ENCODE measurements at regions not wholly inside any gene's neighbourhood (a gene's known extent, or its start where the extent isn't known, plus 50 kb on each side); places are given as distances from the start of the nearest gene placed in this dataset.

GRCh38 chrX:22396408-22396807 is 123.7 kb downstream of the CBLL2 start:
- no peak for DNase-seq

GRCh38 chrX:22397566-22397965 is 124.9 kb downstream of the CBLL2 start:
- no peak for DNase-seq

DNA sequence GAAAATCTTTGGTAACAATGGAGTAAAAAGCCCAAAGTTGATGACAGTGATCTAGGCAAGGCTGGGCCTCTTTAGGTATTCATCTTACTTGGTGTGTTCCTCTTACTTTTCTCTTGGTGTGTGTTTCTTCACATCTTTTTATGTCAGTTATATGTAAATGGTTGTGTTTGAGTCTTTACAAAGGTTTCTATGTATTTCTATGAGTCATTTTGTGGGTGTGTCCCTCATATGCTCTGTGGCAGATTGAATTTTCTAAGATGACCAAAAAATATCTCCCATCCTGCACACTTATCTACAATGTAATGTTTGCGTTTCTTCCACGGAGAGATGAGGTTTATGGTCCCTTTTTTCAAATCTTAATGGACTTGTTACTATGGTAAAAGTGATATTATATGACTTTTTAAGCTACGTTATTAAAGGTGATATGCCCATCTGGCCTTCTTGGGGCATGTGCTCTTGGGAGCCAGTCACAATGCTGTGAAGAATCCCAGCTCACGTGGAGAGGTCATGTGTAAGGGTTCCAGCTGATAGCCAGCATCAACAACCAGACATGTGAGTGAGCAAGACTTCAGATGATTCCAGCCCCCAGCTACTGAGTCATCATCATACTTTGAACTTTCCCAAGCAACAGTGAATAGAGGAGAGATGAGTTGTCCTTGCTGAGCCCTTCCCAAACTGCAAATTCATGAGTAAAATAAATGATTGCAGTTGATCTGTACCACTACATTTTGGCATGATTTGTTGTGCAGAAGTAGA is 126.9 kb downstream of the CBLL2 start:
- no peak for DNase-seq

DNA sequence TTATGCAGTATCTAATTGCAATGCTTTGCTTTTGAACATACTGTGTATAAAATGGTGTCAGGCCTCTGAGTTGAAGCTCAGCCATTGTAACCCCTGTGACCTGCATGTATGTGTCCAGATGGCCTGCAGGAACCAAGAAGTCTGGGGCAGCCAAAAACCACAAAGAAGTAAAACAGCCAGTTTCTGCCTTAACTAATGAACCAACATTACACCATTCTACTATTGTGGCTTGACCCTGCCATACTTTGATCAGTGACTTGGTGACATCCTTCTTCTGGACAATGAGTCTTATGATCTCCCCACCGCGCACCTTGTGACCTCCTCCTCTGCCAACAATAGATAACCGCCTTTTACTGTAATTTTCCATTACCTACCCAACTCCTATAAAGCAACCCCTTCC is 131.6 kb downstream of the CBLL2 start:
- DNase-seq: no peak

DNA sequence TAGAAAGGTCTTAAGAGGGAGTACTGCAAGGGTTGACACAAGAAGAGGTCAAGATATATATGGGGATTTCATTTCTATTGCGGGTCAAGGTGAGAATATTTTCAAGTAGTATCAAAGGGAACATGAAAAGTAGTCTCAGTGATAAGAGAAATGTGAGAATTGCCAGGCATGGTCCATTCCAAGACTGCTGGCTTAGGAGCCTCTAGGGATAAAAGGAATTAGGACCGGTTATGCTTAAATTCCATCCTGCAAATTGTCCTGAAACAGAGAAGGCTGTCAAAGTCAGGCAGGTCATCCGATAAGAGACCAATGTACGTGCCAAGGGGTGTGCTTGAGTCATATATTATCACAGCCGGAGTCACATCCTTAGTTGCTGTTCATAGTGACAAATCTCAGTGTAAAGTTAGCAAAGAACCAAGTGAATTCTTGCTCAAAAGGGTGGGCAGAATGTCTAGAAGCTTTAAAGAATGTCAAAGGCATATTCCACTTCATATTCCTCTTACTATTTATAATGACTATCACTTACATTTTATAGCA is 133.6 kb downstream of the CBLL2 start:
- DNase-seq: no peak

DNA sequence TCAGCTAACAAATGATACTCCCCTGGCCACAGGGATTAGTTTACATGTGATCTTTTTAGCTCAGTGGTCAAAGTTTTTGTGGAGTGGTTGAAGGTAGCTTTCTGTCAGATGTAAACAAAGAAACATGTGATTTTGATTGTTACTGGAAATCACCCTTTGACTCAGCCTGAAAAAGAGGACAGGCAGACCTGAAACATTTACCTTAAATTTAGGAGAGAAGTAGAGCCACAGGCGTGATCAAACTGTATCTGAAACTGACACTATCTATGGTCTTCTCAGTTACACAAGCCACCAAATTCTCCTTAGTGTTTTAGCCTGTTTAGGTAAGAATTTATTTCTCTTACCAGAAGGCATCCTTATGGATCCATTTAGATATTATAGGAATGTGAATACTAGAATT is 136.7 kb downstream of the CBLL2 start:
- no peak for DNase-seq

GRCh38 chrX:22424122-22424915 is 151.6 kb downstream of the CBLL2 start:
- no peak for DNase-seq

DNA sequence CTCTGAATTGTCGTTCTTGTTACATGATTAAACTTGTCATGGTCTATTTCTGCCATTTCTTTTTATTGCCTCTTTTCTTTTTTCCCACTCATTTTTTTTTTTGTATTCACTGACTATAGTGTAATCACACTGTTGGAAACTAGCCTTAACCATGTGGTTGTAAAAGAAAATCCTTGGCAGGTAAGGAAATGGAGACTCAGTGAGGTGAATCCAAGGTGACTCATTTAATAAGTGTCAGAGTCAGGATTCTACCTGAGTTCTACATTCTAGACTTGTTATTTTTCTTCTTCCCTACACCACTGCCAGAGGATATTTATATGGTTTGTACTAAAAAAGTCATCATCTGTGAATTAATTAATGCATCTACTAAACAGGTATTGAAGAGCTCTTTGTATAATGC is 152.2 kb downstream of the CBLL2 start:
- DNase-seq: no peak

DNA sequence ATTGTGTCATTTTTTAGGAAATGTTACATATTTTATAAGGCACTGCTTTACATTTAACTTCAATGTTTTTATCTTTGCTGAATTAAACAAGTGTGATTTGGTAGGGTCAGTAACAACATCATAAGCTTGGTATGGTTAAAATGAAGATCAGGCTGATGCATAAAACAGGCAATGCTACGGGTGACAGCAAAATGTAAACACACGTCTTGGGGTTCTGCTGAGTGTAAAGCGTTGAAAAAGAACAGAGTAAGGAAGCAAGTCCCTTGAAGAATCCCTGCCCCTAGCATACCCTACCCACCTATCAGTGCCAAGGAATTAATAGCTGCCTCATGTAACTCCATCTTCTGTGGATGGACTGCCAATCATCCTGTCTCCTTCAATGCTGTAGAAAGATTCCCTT is 157.0 kb downstream of the CBLL2 start:
- no peak for DNase-seq

DNA sequence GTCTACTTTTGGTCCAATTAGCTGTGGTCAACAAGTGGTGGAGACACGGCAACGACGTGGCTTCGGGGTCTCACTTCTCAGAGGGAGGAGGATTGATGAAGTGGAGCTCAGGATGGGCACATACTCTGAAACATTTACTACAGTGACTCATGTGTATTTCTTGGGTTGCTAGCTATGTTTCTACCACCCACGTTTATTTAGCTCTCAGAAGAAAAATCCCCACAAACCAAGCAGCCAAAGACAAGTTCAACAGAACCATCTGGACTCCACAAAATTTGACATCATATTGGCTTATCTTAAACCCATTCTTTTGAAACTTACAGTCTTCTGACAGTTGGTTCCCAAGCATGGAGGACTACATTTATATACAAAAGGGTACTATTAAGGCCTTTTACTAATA is 158.0 kb downstream of the CBLL2 start:
- no peak for DNase-seq

DNA sequence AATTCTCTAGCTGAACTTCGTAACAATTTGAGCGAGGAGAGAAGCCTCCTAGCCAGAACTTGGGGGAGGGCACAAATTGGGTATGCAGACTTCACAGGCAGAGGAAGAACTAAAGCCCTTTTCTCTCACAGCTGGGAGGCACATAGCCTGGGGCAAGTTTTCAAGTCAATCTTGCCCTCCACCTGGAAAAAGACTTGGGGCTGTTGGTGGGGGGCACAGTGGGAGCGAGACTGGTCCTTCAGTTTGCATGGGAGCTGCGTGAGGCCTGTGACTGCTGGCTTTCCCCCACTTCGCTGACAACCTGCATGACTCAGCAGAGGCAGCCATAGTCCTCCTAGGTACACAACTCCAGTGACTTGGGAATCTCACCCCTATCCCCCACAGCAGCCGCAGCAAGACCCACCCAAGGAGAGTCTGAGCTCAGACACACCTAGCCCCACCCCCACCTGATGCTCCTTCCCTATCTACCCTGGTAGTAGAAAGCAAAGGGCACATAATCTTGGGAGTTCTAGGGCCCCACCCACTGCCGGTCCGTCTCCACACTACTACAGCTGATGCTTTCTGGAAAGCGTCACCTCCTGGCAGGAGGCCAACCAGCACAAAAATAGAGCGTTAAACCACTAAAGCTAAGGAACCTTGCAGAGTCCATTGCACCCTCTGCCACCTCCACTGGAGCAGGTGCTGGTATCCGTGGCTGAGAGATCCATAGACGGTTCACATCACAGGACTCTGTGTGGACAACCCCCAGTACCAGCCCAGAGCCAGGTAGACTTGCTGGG is 160.8 kb downstream of the CBLL2 start:
- no peak for DNase-seq

GRCh38 chrX:22445880-22446279 is 173.2 kb downstream of the CBLL2 start:
- DNase-seq: no peak

DNA sequence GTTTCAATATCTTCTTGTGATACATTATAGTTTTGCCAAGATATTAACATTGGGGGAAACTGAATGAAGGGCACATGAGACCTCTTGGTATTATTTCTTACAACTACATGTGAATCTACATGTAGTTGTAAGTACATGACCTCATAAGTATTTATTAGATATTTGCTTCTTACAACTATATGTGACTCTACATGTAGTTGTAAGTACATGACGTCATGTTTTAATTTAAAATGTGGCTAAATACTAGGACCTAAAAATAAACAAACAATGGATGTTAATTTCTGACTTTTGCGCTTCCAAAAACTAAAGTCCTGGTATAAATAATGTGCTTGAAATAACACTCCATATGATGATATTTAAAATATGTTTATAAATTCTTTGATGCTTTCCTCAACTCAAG is 190.2 kb downstream of the CBLL2 start:
- DNase-seq: no peak

DNA sequence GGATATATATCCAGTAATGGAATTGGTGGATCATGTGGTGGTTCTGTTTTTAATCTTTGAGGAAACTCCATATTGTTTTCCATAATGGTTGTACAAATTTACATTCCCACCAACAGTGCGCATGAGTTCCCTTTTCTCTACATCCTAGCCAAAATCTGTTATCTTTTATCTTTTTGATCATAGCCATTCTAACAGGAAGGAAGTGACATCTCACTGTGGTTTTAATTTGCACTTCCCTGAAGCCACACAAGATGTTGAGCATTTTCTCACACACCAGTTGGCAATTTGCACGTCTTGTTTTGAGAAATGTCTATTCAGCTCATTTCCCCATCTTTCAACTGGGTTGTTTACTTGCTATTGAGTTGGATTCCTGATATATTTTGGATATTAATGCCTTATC is 194.9 kb downstream of the CBLL2 start:
- DNase-seq: no peak

DNA sequence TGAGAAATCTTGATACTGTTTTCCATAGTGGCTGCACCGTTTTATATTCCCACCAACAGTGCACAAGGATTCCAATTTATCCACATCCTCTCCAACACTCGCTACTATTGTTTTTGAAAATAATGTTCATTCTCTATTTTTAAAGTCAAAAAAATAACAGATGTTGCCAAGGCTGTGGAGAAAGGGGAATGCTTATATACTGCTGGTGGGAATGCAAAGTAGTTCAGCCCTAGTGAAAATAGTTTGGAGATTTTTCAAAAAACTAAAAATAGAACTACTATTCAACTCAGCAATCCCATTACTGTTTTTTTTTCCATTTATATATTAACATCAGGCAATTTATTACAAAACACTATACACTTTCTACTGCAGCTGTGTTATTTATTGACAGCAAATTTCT is 208.7 kb downstream of the CBLL2 start:
- DNase-seq: no peak

- no peak for DNase-seq
Observed at GRCh38 chrX:22486296-22486695, 213.6 kb downstream of the CBLL2 start.

- no peak for DNase-seq
Observed at GRCh38 chrX:22516893-22517292, 244.2 kb downstream of the CBLL2 start.

GRCh38 chrX:22520128-22520828 is 247.6 kb downstream of the CBLL2 start:
- DNase-seq: no peak

DNA sequence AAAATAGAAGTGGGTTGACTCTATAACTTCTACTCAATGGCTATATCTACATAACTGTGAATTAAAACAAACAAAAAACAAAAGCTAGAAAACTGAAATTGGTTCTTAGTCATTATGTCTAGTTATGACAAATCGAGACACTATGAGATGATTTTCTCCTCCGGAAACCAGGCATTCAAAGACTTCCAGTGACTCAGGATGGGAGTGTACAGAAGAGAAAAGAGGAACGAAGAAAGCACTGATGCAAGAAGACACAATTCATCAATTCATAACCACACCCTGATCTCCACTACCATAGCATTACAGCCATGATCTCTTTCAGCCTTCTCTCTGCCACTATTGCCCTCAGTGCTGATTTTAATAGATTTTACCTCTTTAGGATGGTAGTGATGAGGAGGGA is 253.6 kb downstream of the CBLL2 start:
- no peak for DNase-seq

DNA sequence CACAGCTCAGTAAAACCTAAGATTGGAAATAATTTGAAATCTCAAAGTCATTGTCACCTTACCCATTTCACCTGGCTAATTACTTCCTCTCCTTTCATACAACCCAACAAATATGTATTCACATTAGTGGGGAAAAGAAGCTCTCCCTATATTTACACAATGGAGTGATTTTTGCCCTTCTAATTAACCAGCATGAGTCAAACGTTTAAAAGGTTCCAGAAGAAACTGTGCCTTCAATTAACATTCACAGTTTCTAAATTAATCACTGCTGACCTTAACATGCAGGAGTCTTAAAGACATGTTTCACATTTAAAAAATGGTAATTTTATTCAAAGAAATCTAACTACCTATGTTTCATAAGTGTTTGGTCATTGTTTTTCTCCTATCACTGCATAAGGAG is 254.6 kb downstream of the CBLL2 start:
- DNase-seq: no peak

DNA sequence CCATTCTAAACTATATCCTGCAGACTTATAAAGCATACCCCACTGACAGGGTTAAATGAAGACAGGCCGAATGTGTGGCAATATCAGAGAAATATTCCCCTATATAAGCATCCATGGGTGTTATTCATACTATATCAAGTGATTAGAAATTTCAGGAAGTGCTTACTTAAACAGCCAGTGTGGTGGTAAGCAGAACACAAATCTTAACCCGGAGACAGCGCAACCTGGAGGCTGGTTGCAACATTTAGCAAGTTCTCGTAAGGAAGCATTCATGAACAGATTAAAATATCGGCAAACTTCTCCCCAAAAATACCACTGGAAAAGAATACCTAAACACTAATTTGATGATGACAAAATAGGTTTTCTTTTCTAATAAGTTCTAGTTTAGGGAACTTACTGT is 261.2 kb downstream of the CBLL2 start:
- no peak for DNase-seq

GRCh38 chrX:22534643-22535042 is 261.9 kb downstream of the CBLL2 start:
- no peak for DNase-seq
